Neural cell (in vitro differentiated cells): ENCODE measurements at regions not wholly inside any gene's neighbourhood (a gene's known extent, or its start where the extent isn't known, plus 50 kb on each side); places are given as distances from the start of the nearest gene placed in this dataset.

Source experiments
- CTCF ChIP-seq: fragments of 450-650 bp; IDR thresholded peaks from 2 replicates; pipeline ENCODE4 v1.5.1; 2014; ENCODE audit warnings: antibody characterized with exemption, mild to moderate bottlenecking, moderate library complexity; ENCODE audit not compliant: poor library complexity, severe bottlenecking
- EP300 ChIP-seq: fragments of 450-650 bp; conservative IDR thresholded peaks from 2 replicates; pipeline ENCODE4 v1.6.1; 2014; ENCODE audit warnings: antibody characterized with exemption, mild to moderate bottlenecking, moderate library complexity; ENCODE audit not compliant: poor library complexity, severe bottlenecking
- MXI1 ChIP-seq: fragments of 450-650 bp; conservative IDR thresholded peaks from 2 replicates; pipeline ENCODE4 v1.6.1; 2014; ENCODE audit warnings: antibody characterized with exemption, mild to moderate bottlenecking; ENCODE audit not compliant: poor library complexity, severe bottlenecking
- POLR2AphosphoS5 ChIP-seq: IDR thresholded peaks from 2 replicates; pipeline ENCODE4 v1.6.1; 2012
- RAD21 ChIP-seq: fragments of 450-650 bp; conservative IDR thresholded peaks from 2 replicates; pipeline ENCODE4 v1.6.1; 2014; ENCODE audit warnings: antibody characterized with exemption, mild to moderate bottlenecking, moderate library complexity
- SMC3 ChIP-seq: fragments of 450-650 bp; conservative IDR thresholded peaks from 2 replicates; pipeline ENCODE4 v1.6.1; 2014; ENCODE audit warnings: antibody characterized with exemption, mild to moderate bottlenecking, moderate library complexity; ENCODE audit not compliant: poor library complexity
- TAF1 ChIP-seq: IDR thresholded peaks from 2 replicates; pipeline ENCODE4 v1.6.1; 2012; ENCODE audit warnings: low read depth

GRCh38 chr6:40900791-40901190 lies 138.2 kb downstream of the UNC5CL start:
- TF ChIP-seq CTCF, result no peak
- TF ChIP-seq MXI1, result no peak
- TF ChIP-seq POLR2AphosphoS5, result no peak
- no peak for TF ChIP-seq SMC3
- no peak for TF ChIP-seq EP300
- TF ChIP-seq TAF1, result no peak
- no peak for TF ChIP-seq RAD21
